GM10248 (cell line): ENCODE measurements at regions not wholly inside any gene's neighbourhood (a gene's known extent, or its start where the extent isn't known, plus 50 kb on each side); places are given as distances from the start of the nearest gene placed in this dataset.

Experiments
- CTCF ChIA-PET: fragments of 300-600 bp; sonication (Branson Sonifier 250); formaldehyde crosslinking; extraction: SDS; loops from one replicate; lab custom pipeline; 2021; ENCODE audit warnings: antibody characterized with exemption; lab: Yijun Ruan, JAX
- POLR2A ChIA-PET: fragments of 350-650 bp; sonication (Branson Sonifier 250); formaldehyde crosslinking; extraction: SDS; loops from one replicate; lab custom pipeline; 2020; ENCODE audit warnings: antibody characterized with exemption; lab: Yijun Ruan, JAX
- DNase-seq: peaks from one replicate; pipeline ENCODE4 v3.0.0; 2012; ENCODE audit errors: extremely low spot score
- CTCF ChIP-seq: IDR thresholded peaks from 2 replicates; pipeline ENCODE4 v1.5.1; 2012; ENCODE audit warnings: mild to moderate bottlenecking, low read depth; ENCODE audit errors: extremely low read depth, missing control alignments, control extremely low read depth

- no peak for TF ChIP-seq CTCF
- DNase-seq = no peak
- POLR2A ChIA-PET = no interaction called here
- CTCF ChIA-PET = no interaction called here
Measured at GRCh38 chr1:81391125-81391828, 409.5 kb upstream of the ADGRL2 start.

GRCh38 chr1:81388435-81388834 is 412.3 kb upstream of the ADGRL2 start:
- ChIA-PET CTCF (no interaction called here), POLR2A (no interaction called here)
- no peak for TF ChIP-seq CTCF
- DNase-seq = no peak

- ChIA-PET POLR2A (no interaction called here), CTCF (no interaction called here)
- no peak for TF ChIP-seq CTCF
- no peak for DNase-seq
Measured at GRCh38 chr1:81387446-81387845, 413.3 kb upstream of the ADGRL2 start.

GRCh38 chr1:81382561-81382960 is 418.2 kb upstream of the ADGRL2 start:
- POLR2A ChIA-PET = no interaction called here
- no peak for TF ChIP-seq CTCF
- no peak for DNase-seq
- CTCF ChIA-PET = interaction anchor here (1.3 kb wide), 1 partner anchor 22 kb away, joined by 3 read pairs; no protein-coding TSS in a partner anchor

GRCh38 chr1:81381881-81382280 is 418.9 kb upstream of the ADGRL2 start:
- TF ChIP-seq CTCF = no peak
- ChIA-PET CTCF (interaction anchor here (1.3 kb wide), 1 partner anchor 22 kb away, joined by 3 read pairs; no protein-coding TSS in a partner anchor), POLR2A (no interaction called here)
- no peak for DNase-seq

GRCh38 chr1:81380436-81380835 is 420.3 kb upstream of the ADGRL2 start:
- no peak for DNase-seq
- POLR2A ChIA-PET = no interaction called here
- no peak for TF ChIP-seq CTCF
- CTCF ChIA-PET = interaction anchor here (1.2 kb wide), 1 partner anchor 178 kb away, joined by 3 read pairs; no protein-coding TSS in a partner anchor
